SK-N-SH (cell line): ENCODE measurements at regions not wholly inside any gene's neighbourhood (a gene's known extent, or its start where the extent isn't known, plus 50 kb on each side); places are given as distances from the start of the nearest gene placed in this dataset.
"Not testable (repeated sequence)": the region's sequence is repeated elsewhere in the genome, so short reads cannot be mapped to it uniquely, and the experiment has no call there.

ENCODE experiments used
- CTCF ChIA-PET: fragments of 300-600, 350-600 bp; formaldehyde crosslinking; extraction: SDS; loops from one replicate; lab custom pipeline; 2021; lab: Yijun Ruan, JAX
- POLR2A ChIA-PET: fragments of 350-600 bp; sonication (Branson Sonifier 250); formaldehyde crosslinking; extraction: SDS; loops from one replicate; lab custom pipeline; 2020; ENCODE audit warnings: antibody characterized with exemption, inconsistent platforms; lab: Yijun Ruan, JAX
- DNase-seq: peaks from one replicate; pipeline ENCODE4 v3.0.0; 2012
- H2AFZ ChIP-seq: fragments of 200-600 bp; sonication (generic); 2 replicates; pipeline ENCODE4 v1.8.1; 2016; ENCODE audit warnings: antibody characterized with exemption, mild to moderate bottlenecking, low read depth
- H3F3A ChIP-seq: fragments of 200-600 bp; sonication (generic); replicated peaks from 2 replicates; pipeline ENCODE3; 2016; ENCODE audit warnings: antibody characterized with exemption, mild to moderate bottlenecking; ENCODE audit not compliant: insufficient read depth
- H3K27ac ChIP-seq, 2 experiments: fragments of 200-500 bp in 1 of 2; fragments of 200-600 bp in 1 of 2; sonication (Bioruptor generic) in 1 of 2; sonication (generic), shearing (Covaris generic) in 1 of 2; 2 replicates each; pipeline versions ENCODE4 v1.5.1 to v1.6.1; 2014 to 2016; ENCODE audit warnings: low read depth in 2 of 2, inconsistent platforms in 1 of 2, low read length in 1 of 2, mild to moderate bottlenecking in 1 of 2, mixed read lengths in 1 of 2
- H3K27me3 ChIP-seq: fragments of 200-600 bp; sonication (generic), shearing (Covaris generic); 2 replicates; pipeline ENCODE4 v1.6.1; 2016; ENCODE audit warnings: mixed run types; ENCODE audit not compliant: insufficient read depth
- H3K36me3 ChIP-seq, 2 experiments: fragments of 200-500 bp in 1 of 2; fragments of 200-600 bp in 1 of 2; sonication (Bioruptor generic) in 1 of 2; sonication (generic) in 1 of 2; replicated peaks in 1 of 2; 2 replicates each; pipeline versions ENCODE3 to v1.5.1; 2014 to 2016; ENCODE audit warnings: low read length in 1 of 2, mild to moderate bottlenecking in 1 of 2; ENCODE audit not compliant: insufficient read depth in 2 of 2, control insufficient read depth in 1 of 2
- H3K4me1 ChIP-seq, 2 experiments: fragments of 200-500 bp in 1 of 2; fragments of 200-600 bp in 1 of 2; sonication (Bioruptor generic) in 1 of 2; sonication (generic), shearing (Covaris generic) in 1 of 2; 2 replicates each; pipeline versions ENCODE4 v1.5.1 to v1.6.1; 2014 to 2016; ENCODE audit warnings: low read depth in 1 of 2, low read length in 1 of 2, mixed run types in 1 of 2; ENCODE audit not compliant: insufficient read depth in 2 of 2, control insufficient read depth in 1 of 2
- H3K4me2 ChIP-seq: fragments of 200-600 bp; sonication (generic), shearing (Covaris generic); 2 replicates; pipeline ENCODE4 v1.6.1; 2017; ENCODE audit warnings: mixed run types
- H3K4me3 ChIP-seq, 2 experiments: fragments of 200-500 bp in 1 of 2; fragments of 200-600 bp in 1 of 2; sonication (Bioruptor generic) in 1 of 2; sonication (generic), shearing (Covaris generic) in 1 of 2; 2 replicates each; pipeline versions ENCODE4 v1.5.1 to v1.8.1; 2014 to 2016; ENCODE audit warnings: low read depth in 2 of 2, inconsistent platforms in 1 of 2, low read length in 1 of 2, mild to moderate bottlenecking in 1 of 2, mixed read lengths in 1 of 2, moderate library complexity in 1 of 2
- H3K79me2 ChIP-seq: fragments of 200-600 bp; sonication (generic); 2 replicates; pipeline ENCODE4 v1.8.1; 2017; ENCODE audit warnings: mild to moderate bottlenecking; ENCODE audit not compliant: insufficient read depth
- H3K9ac ChIP-seq: fragments of 200-600 bp; sonication (generic); 2 replicates; pipeline ENCODE4 v1.6.1; 2017; ENCODE audit warnings: mixed run types
- H3K9me2 ChIP-seq: fragments of 200-600 bp; sonication (generic); 2 replicates; pipeline ENCODE4 v1.6.1; 2017; ENCODE audit warnings: mixed run types
- H3K9me3 ChIP-seq: fragments of 200-600 bp; sonication (generic); 2 replicates; pipeline ENCODE4 v1.6.1; 2017; ENCODE audit warnings: mixed run types, mild to moderate bottlenecking, moderate library complexity
- H4K20me1 ChIP-seq: fragments of 200-600 bp; sonication (generic); 2 replicates; pipeline ENCODE4 v1.6.1; 2017; ENCODE audit warnings: mild to moderate bottlenecking, mixed run types; ENCODE audit not compliant: insufficient read depth
- CHD2 ChIP-seq: fragments of 150-350 bp; IDR thresholded peaks from 2 replicates; pipeline ENCODE4 v1.6.1; 2018; ENCODE audit warnings: low read length; ENCODE audit not compliant: partially characterized antibody
- ELF1 ChIP-seq: IDR thresholded peaks from 2 replicates; pipeline ENCODE4 v1.4.0; 2012
- EZH2phosphoT487 ChIP-seq: fragments of 200-600 bp; sonication (generic); IDR thresholded peaks from 2 replicates; pipeline ENCODE4 v1.6.1; 2017; ENCODE audit warnings: low read depth, mixed run types, mild to moderate bottlenecking, antibody characterized with exemption, moderate library complexity, borderline replicate concordance
- GABPA ChIP-seq: IDR thresholded peaks from 2 replicates; pipeline ENCODE4 v1.4.0; 2012; ENCODE audit warnings: low read depth, mild to moderate bottlenecking
- GATA2 ChIP-seq: sonication (generic); formaldehyde crosslinking; IDR thresholded peaks from 2 replicates; pipeline ENCODE4 v1.5.0; 2020; ENCODE audit warnings: mild to moderate bottlenecking, missing genetic modification reagents
- JUND ChIP-seq: IDR thresholded peaks from 2 replicates; pipeline ENCODE4 v1.4.0; 2012
- NFIC ChIP-seq: IDR thresholded peaks from 2 replicates; pipeline ENCODE4 v1.4.0; 2012; ENCODE audit warnings: borderline replicate concordance
- NRF1 ChIP-seq: IDR thresholded peaks from 2 replicates; pipeline ENCODE4 v1.6.1; 2012; ENCODE audit warnings: low read depth, mild to moderate bottlenecking, low read length
- POLR2AphosphoS5 ChIP-seq: IDR thresholded peaks from 2 replicates; pipeline ENCODE4 v1.6.1; 2012; ENCODE audit warnings: low read depth, low read length
- RAD21 ChIP-seq: IDR thresholded peaks from 2 replicates; pipeline ENCODE4 v1.6.1; 2012; ENCODE audit warnings: mild to moderate bottlenecking, low read length
- RCOR1 ChIP-seq: fragments of 150-350 bp; IDR thresholded peaks from 2 replicates; pipeline ENCODE4 v1.6.1; 2017; ENCODE audit warnings: antibody characterized with exemption, low read length
- RFX5 ChIP-seq: IDR thresholded peaks from 2 replicates; pipeline ENCODE4 v1.6.1; 2012; ENCODE audit warnings: mild to moderate bottlenecking, improper control_type of control experiment, low read length
- TEAD4 ChIP-seq: IDR thresholded peaks from 2 replicates; pipeline ENCODE4 v1.4.0; 2012; ENCODE audit warnings: mild to moderate bottlenecking, borderline replicate concordance; ENCODE audit not compliant: insufficient read depth
- YY1 ChIP-seq: IDR thresholded peaks from 2 replicates; pipeline ENCODE4 v1.4.0; 2012; ENCODE audit warnings: low read depth, mild to moderate bottlenecking
- WGBS: methylation state at CpG from one replicate; pipeline ENCODE4 v1.1.6; 2017; ENCODE audit warnings: low lambda C conversion rate; 5-methylcytosine and 5-hydroxymethylcytosine counted together
- TF ChIP-seq, protein P1 (sequence below): IDR thresholded peaks from 2 replicates; pipeline ENCODE4 v1.4.0; 2012; ENCODE audit warnings: low read depth, borderline replicate concordance
- TF ChIP-seq, protein P2 (sequence below): fragments of 150-350 bp; IDR thresholded peaks from 2 replicates; pipeline ENCODE4 v1.6.1; 2017; ENCODE audit warnings: antibody characterized with exemption, low read length, low read depth, borderline replicate concordance
- TF ChIP-seq, protein P3 (sequence below): IDR thresholded peaks from 2 replicates; pipeline ENCODE4 v1.4.0; 2012; ENCODE audit warnings: low read depth, borderline replicate concordance
- TF ChIP-seq, protein P4 (sequence below): IDR thresholded peaks from 2 replicates; pipeline ENCODE4 v1.6.1; 2012; ENCODE audit warnings: mild to moderate bottlenecking, low read depth, low read length, moderate library complexity

DNA sequence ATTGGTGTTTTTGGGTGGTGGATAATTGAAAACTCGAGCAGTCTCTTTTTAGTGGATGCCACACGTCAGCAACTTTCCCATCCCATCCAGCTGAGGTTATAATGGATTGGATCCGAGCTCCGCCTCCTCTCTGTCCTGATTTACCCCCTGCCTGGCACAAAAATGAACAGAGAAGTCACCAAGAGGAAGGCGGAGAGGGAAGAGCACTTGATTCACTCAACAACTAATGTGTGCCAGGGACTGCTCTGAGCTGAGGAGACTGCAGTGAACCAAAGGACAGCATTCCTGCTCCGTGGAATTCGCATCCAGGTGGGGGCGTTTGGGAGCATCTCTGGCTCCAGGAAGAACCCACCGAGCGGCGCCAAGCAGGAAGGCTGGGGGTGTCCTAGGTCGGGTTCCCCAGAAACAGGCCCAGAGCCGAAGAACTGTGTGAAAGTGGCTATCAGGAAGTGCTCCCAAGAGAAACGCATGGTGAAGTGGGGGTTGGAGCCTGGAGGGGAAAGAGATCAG is 95.8 kb upstream of the NAA20 start:
- Histone ChIP-seq H4K20me1 (no peaks in the 10 kb centered on the region), H3K9me2 (no peaks in the 10 kb centered on the region), H3K4me3 (no peak overlapping the region), H3K4me2 (no peak overlapping the region), H3F3A (peaks cover 4% of the 10 kb centered on the region), H3K79me2 (no peaks in the 10 kb centered on the region), H2AFZ (no peak overlapping the region), H3K9ac (no peak overlapping the region), H3K27me3 (no peaks in the 10 kb centered on the region), H3K9me3 (no peaks in the 10 kb centered on the region), H3K36me3 (no peaks in the 10 kb centered on the region), H3K4me1 (no peaks in the 10 kb centered on the region), H3K27ac (no peak overlapping the region)
- WGBS = 88% methylated on average over 14 of the region's 14 CpGs
- no peak for DNase-seq
- ChIA-PET CTCF (no interaction called here), POLR2A (no interaction called here)
- no peak for TF ChIP-seq JUND
- no peak for TF ChIP-seq RAD21
- TF ChIP-seq GATA2 (CRISPR knock-in tag) = no peak
- TF ChIP-seq POLR2AphosphoS5 = no peak
- no peak for TF ChIP-seq NRF1
- TF ChIP-seq ELF1 = no peak
- no peak for TF ChIP-seq YY1
- TF ChIP-seq, protein P1, sequence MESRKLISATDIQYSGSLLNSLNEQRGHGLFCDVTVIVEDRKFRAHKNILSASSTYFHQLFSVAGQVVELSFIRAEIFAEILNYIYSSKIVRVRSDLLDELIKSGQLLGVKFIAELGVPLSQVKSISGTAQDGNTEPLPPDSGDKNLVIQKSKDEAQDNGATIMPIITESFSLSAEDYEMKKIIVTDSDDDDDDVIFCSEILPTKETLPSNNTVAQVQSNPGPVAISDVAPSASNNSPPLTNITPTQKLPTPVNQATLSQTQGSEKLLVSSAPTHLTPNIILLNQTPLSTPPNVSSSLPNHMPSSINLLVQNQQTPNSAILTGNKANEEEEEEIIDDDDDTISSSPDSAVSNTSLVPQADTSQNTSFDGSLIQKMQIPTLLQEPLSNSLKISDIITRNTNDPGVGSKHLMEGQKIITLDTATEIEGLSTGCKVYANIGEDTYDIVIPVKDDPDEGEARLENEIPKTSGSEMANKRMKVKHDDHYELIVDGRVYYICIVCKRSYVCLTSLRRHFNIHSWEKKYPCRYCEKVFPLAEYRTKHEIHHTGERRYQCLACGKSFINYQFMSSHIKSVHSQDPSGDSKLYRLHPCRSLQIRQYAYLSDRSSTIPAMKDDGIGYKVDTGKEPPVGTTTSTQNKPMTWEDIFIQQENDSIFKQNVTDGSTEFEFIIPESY = no peak
- TF ChIP-seq CHD2 = no peak
- no peak for TF ChIP-seq NFIC
- TF ChIP-seq, protein P2, sequence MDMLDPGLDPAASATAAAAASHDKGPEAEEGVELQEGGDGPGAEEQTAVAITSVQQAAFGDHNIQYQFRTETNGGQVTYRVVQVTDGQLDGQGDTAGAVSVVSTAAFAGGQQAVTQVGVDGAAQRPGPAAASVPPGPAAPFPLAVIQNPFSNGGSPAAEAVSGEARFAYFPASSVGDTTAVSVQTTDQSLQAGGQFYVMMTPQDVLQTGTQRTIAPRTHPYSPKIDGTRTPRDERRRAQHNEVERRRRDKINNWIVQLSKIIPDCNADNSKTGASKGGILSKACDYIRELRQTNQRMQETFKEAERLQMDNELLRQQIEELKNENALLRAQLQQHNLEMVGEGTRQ = no peak
- TF ChIP-seq TEAD4 = no peak
- no peak for TF ChIP-seq RCOR1
- TF ChIP-seq, protein P3, sequence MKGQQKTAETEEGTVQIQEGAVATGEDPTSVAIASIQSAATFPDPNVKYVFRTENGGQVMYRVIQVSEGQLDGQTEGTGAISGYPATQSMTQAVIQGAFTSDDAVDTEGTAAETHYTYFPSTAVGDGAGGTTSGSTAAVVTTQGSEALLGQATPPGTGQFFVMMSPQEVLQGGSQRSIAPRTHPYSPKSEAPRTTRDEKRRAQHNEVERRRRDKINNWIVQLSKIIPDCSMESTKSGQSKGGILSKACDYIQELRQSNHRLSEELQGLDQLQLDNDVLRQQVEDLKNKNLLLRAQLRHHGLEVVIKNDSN = no peak
- TF ChIP-seq RFX5 = no peak
- no peak for TF ChIP-seq EZH2phosphoT487
- TF ChIP-seq GABPA = no peak
- TF ChIP-seq, protein P4, sequence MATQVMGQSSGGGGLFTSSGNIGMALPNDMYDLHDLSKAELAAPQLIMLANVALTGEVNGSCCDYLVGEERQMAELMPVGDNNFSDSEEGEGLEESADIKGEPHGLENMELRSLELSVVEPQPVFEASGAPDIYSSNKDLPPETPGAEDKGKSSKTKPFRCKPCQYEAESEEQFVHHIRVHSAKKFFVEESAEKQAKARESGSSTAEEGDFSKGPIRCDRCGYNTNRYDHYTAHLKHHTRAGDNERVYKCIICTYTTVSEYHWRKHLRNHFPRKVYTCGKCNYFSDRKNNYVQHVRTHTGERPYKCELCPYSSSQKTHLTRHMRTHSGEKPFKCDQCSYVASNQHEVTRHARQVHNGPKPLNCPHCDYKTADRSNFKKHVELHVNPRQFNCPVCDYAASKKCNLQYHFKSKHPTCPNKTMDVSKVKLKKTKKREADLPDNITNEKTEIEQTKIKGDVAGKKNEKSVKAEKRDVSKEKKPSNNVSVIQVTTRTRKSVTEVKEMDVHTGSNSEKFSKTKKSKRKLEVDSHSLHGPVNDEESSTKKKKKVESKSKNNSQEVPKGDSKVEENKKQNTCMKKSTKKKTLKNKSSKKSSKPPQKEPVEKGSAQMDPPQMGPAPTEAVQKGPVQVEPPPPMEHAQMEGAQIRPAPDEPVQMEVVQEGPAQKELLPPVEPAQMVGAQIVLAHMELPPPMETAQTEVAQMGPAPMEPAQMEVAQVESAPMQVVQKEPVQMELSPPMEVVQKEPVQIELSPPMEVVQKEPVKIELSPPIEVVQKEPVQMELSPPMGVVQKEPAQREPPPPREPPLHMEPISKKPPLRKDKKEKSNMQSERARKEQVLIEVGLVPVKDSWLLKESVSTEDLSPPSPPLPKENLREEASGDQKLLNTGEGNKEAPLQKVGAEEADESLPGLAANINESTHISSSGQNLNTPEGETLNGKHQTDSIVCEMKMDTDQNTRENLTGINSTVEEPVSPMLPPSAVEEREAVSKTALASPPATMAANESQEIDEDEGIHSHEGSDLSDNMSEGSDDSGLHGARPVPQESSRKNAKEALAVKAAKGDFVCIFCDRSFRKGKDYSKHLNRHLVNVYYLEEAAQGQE = no peak

DNA sequence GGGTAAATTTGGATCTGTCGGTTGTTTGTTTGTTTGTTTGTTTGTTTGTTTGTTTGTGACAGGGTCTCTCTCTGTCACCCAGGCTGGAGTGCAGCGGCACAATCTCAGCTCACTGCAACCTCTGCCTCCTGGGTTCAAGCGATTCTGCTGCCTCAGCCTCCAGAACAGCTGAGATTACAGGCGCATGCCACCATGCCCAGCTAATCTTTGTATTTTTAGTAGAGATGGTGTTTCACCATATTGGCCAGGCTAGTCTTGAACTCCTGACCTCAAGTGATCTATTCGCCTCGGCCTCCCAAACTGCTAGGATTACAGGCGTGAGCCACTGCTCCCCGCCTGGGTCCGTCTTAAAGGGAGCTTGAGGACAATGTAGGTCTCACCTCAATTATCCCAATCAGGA is 95.3 kb upstream of the NAA20 start:
- H4K20me1 ChIP-seq, H3K27me3 ChIP-seq, DNase-seq, H3K9me2 ChIP-seq, CTCF ChIA-PET, H3K4me3 ChIP-seq, H3K9ac ChIP-seq, H3K27ac ChIP-seq, H2AFZ ChIP-seq, H3K4me2 ChIP-seq, H3K9me3 ChIP-seq, H3F3A ChIP-seq, POLR2A ChIA-PET, H3K36me3 ChIP-seq, H3K4me1 ChIP-seq, H3K79me2 ChIP-seq: not testable (repeated sequence)
- WGBS = 89% methylated on average over 9 of the region's 9 CpGs
